ENCODE measurements at regions not wholly inside any gene's neighbourhood (a gene's known extent, or its start where the extent isn't known, plus 50 kb on each side); places are given as distances from the start of the nearest gene placed in this dataset.

DNA sequence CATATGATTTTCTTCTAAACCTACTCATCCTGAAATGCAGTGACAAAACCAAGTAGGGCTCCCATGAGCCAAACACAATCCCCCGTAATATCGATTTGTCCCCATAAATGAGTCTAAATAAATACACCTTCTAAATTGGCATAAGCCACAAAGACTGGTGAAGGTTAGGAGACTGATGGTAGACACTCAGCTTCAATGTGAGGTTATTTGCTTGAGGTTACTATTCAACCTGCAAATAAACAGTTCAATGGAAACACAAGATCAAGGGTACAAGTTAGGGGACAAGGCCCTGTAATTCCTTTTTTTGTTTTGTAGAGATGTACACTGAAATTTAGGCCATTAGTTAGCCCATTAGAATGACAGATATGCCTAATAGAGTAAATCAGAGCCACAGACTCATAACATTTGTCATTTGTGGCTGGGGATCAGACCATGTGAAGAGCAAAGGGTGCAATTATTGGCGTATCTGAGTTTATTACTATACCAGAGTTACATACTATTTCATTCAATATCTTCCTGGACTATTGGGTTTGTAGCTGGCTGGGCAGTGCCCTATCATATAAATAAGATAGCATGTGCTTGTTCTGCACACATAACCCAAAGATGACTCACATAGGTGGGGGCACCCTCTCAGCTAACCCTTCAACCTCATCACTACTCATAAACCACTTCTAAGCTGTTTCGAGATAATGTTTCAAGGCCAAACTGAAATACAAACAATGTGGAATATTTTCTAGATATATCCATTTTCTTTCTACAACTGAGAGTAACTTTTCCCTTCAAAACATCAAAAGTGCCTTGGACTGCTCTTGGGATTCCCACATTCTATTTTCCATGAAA is 695.3 kb downstream of the KCNA4 start:
- TF ChIP-seq BACH2 (CRISPR knock-in tag; IDR thresholded peaks at IDR 0.05; ENCODE audit: borderline replicate concordance) (no peak), PPARA (CRISPR knock-in tag; IDR thresholded peaks at IDR 0.05; ENCODE audit: borderline replicate concordance) (no peak), TOX (CRISPR knock-in tag; IDR thresholded peaks at IDR 0.05; ENCODE audit: borderline replicate concordance) (no peak), ESRRG (CRISPR knock-in tag; IDR thresholded peaks at IDR 0.05) (no peak), CSDC2 (CRISPR knock-in tag; IDR thresholded peaks at IDR 0.05) (no peak), ARNTL (CRISPR knock-in tag; IDR thresholded peaks at IDR 0.05; ENCODE audit: borderline replicate concordance, low read depth) (no peak), ZC3H10 (CRISPR knock-in tag; IDR thresholded peaks at IDR 0.05) (no peak), RARB (CRISPR knock-in tag; IDR thresholded peaks at IDR 0.05) (no peak), ZNF565 (CRISPR knock-in tag; conservative IDR thresholded peaks at IDR 0.05; ENCODE audit: low read depth) (no peak), SNAI2 (CRISPR knock-in tag; IDR thresholded peaks at IDR 0.05) (no peak), TCF4 (CRISPR knock-in tag; IDR thresholded peaks at IDR 0.05; ENCODE audit: borderline replicate concordance) (no peak), ISL1 (CRISPR knock-in tag; IDR thresholded peaks at IDR 0.05) (no peak)
- TF ChIP-seq, protein P1, sequence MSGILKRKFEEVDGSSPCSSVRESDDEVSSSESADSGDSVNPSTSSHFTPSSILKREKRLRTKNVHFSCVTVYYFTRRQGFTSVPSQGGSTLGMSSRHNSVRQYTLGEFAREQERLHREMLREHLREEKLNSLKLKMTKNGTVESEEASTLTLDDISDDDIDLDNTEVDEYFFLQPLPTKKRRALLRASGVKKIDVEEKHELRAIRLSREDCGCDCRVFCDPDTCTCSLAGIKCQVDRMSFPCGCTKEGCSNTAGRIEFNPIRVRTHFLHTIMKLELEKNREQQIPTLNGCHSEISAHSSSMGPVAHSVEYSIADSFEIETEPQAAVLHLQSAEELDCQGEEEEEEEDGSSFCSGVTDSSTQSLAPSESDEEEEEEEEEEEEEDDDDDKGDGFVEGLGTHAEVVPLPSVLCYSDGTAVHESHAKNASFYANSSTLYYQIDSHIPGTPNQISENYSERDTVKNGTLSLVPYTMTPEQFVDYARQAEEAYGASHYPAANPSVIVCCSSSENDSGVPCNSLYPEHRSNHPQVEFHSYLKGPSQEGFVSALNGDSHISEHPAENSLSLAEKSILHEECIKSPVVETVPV (CRISPR knock-in tag; IDR thresholded peaks at IDR 0.05), result no peak
- ATAC-seq, result no peak

DNA sequence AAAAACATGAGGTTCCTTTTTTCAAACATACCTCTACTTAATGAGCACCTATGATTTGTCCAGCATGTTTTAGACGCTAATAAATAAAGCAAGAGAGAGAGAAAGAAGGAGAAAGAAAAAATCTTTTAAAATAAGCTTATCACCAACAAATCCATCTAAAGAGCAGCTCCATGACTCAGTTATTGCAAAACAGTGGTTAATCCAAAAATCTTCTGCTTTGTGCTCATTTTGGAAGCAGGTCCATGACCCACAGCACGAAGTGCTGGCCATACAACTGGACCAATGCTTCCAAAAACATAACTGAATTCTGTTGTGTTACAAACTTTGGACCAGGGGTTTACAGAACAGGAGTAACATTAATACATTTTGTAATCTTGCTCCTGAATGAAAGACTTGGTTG is 696.6 kb downstream of the KCNA4 start:
- TF ChIP-seq RARB (CRISPR knock-in tag; IDR thresholded peaks at IDR 0.05), result no peak
- TF ChIP-seq, protein P2, sequence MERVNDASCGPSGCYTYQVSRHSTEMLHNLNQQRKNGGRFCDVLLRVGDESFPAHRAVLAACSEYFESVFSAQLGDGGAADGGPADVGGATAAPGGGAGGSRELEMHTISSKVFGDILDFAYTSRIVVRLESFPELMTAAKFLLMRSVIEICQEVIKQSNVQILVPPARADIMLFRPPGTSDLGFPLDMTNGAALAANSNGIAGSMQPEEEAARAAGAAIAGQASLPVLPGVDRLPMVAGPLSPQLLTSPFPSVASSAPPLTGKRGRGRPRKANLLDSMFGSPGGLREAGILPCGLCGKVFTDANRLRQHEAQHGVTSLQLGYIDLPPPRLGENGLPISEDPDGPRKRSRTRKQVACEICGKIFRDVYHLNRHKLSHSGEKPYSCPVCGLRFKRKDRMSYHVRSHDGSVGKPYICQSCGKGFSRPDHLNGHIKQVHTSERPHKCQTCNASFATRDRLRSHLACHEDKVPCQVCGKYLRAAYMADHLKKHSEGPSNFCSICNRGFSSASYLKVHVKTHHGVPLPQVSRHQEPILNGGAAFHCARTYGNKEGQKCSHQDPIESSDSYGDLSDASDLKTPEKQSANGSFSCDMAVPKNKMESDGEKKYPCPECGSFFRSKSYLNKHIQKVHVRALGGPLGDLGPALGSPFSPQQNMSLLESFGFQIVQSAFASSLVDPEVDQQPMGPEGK (CRISPR knock-in tag; IDR thresholded peaks at IDR 0.05; ENCODE audit: borderline replicate concordance), result no peak
- no peak for TF ChIP-seq SNAI2 (CRISPR knock-in tag; IDR thresholded peaks at IDR 0.05)
- no peak for TF ChIP-seq PPARA (CRISPR knock-in tag; IDR thresholded peaks at IDR 0.05; ENCODE audit: borderline replicate concordance)
- TF ChIP-seq ZC3H10 (CRISPR knock-in tag; IDR thresholded peaks at IDR 0.05), result no peak
- no peak for TF ChIP-seq OSR1 (CRISPR knock-in tag; IDR thresholded peaks at IDR 0.05)
- no peak for TF ChIP-seq ZFP3 (CRISPR knock-in tag; IDR thresholded peaks at IDR 0.05)
- TF ChIP-seq GLIS3 (CRISPR knock-in tag; IDR thresholded peaks at IDR 0.05), result no peak
- no peak for TF ChIP-seq ISL1 (CRISPR knock-in tag; IDR thresholded peaks at IDR 0.05)
- no peak for TF ChIP-seq ZNF8 (CRISPR knock-in tag; IDR thresholded peaks at IDR 0.05)
- TF ChIP-seq ZNF565 (CRISPR knock-in tag; conservative IDR thresholded peaks at IDR 0.05; ENCODE audit: low read depth), result no peak
- TF ChIP-seq, protein P1 (CRISPR knock-in tag; IDR thresholded peaks at IDR 0.05), result no peak
- TF ChIP-seq ZNF70 (CRISPR knock-in tag; IDR thresholded peaks at IDR 0.05), result no peak
- no peak for TF ChIP-seq TOX (CRISPR knock-in tag; IDR thresholded peaks at IDR 0.05; ENCODE audit: borderline replicate concordance)
- TF ChIP-seq, protein P3, sequence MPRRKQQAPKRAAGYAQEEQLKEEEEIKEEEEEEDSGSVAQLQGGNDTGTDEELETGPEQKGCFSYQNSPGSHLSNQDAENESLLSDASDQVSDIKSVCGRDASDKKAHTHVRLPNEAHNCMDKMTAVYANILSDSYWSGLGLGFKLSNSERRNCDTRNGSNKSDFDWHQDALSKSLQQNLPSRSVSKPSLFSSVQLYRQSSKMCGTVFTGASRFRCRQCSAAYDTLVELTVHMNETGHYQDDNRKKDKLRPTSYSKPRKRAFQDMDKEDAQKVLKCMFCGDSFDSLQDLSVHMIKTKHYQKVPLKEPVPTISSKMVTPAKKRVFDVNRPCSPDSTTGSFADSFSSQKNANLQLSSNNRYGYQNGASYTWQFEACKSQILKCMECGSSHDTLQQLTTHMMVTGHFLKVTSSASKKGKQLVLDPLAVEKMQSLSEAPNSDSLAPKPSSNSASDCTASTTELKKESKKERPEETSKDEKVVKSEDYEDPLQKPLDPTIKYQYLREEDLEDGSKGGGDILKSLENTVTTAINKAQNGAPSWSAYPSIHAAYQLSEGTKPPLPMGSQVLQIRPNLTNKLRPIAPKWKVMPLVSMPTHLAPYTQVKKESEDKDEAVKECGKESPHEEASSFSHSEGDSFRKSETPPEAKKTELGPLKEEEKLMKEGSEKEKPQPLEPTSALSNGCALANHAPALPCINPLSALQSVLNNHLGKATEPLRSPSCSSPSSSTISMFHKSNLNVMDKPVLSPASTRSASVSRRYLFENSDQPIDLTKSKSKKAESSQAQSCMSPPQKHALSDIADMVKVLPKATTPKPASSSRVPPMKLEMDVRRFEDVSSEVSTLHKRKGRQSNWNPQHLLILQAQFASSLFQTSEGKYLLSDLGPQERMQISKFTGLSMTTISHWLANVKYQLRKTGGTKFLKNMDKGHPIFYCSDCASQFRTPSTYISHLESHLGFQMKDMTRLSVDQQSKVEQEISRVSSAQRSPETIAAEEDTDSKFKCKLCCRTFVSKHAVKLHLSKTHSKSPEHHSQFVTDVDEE (CRISPR knock-in tag; IDR thresholded peaks at IDR 0.05), result no peak
- TF ChIP-seq, protein P4, sequence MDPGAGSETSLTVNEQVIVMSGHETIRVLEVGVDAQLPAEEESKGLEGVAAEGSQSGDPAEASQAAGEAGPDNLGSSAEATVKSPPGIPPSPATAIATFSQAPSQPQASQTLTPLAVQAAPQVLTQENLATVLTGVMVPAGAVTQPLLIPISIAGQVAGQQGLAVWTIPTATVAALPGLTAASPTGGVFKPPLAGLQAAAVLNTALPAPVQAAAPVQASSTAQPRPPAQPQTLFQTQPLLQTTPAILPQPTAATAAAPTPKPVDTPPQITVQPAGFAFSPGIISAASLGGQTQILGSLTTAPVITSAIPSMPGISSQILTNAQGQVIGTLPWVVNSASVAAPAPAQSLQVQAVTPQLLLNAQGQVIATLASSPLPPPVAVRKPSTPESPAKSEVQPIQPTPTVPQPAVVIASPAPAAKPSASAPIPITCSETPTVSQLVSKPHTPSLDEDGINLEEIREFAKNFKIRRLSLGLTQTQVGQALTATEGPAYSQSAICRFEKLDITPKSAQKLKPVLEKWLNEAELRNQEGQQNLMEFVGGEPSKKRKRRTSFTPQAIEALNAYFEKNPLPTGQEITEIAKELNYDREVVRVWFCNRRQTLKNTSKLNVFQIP (CRISPR knock-in tag; IDR thresholded peaks at IDR 0.05; ENCODE audit: borderline replicate concordance, low read depth), result no peak
- no peak for TF ChIP-seq ZFP30 (CRISPR knock-in tag; IDR thresholded peaks at IDR 0.05)
- no peak for TF ChIP-seq BACH2 (CRISPR knock-in tag; IDR thresholded peaks at IDR 0.05; ENCODE audit: borderline replicate concordance)
- no peak for TF ChIP-seq CSDC2 (CRISPR knock-in tag; IDR thresholded peaks at IDR 0.05)
- TF ChIP-seq ARNTL (CRISPR knock-in tag; IDR thresholded peaks at IDR 0.05; ENCODE audit: borderline replicate concordance, low read depth), result no peak
- ATAC-seq, result no peak
